HG03175 (cell line): ENCODE measurements at regions not wholly inside any gene's neighbourhood (a gene's known extent, or its start where the extent isn't known, plus 50 kb on each side); places are given as distances from the start of the nearest gene placed in this dataset.

Experiments
- ATAC-seq: cut with Tn5 transposase; IDR thresholded peaks from one replicate; pipeline ENCODE4 v1.9.1; 2021; ENCODE audit warnings: mild to moderate bottlenecking, moderate library complexity; ENCODE audit not compliant: unreplicated experiment

DNA sequence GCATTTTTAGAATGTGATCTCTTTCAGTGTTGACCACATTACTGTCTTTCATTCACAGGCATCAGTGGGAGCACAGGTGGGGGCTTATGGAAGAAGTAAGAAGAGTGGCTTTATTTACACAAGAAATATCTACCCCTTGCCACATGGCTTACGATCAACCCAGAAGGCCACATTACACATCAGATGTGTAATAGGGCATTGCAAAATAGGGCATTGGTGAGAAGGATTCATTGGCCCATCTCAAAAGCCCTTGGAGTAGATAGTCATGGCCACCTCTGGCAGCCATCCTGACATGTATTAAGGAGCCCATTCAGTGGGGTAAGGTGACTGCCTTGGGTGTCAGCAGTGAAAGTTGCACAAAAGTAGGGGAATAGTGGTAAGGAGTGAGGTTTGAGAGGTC is 97.5 kb downstream of the MAFB start:
- ATAC-seq = no peak

DNA sequence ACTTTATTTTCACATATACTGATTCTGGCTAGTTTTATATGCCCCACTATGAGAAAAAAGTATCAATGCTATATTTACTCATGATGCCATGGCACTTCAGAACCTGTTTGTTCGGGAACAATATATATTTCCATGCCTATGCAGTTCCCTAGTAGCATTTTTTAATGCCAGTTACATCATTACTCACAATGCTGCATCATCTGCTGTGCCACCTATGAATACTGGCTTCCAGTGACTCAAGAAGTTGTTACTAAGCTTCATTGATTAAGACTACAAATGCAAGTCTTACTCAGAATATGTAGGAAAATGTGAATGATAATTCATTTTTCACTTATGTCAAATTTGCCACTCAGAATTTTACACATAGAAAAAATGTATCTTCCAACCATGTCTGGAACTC is 97.9 kb downstream of the MAFB start:
- ATAC-seq = no peak

DNA sequence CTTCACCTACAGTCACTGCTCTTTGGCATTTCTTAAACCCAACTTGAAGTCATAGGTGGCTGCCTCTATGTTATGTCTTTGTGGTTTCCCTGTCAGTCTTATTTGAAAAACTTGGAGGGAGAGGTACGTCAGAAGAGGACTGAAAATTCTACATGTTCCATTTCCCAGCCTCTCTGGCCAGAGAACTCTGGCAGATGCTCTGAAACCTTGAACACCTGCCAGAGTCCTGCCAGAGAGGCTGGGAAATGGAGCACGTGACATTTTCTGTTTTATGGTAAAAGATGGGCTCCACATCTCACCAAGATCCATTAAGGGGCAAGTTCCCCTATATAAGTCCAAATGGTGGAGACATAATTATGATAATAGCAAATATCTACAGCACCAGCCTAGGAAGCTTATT is 99.5 kb downstream of the MAFB start:
- no peak for ATAC-seq

DNA sequence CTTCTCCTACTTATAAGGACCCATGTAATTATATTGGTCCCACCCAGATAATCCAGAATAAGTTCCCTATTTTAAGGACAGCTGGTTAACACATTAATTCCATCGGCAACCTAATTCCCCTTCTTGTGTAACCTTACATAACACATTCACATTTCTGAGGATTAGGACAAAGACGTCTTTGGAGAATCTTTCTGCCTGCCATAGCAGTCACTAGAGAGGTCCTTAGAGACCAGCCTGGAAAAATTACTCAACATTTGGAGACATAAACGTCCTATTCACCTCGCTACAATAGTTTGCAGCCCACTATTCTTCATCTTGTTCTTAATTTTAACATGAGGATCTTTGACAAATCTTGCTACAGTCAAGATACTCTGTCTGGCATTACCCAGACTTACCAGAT is 100.1 kb downstream of the MAFB start:
- ATAC-seq = no peak

DNA sequence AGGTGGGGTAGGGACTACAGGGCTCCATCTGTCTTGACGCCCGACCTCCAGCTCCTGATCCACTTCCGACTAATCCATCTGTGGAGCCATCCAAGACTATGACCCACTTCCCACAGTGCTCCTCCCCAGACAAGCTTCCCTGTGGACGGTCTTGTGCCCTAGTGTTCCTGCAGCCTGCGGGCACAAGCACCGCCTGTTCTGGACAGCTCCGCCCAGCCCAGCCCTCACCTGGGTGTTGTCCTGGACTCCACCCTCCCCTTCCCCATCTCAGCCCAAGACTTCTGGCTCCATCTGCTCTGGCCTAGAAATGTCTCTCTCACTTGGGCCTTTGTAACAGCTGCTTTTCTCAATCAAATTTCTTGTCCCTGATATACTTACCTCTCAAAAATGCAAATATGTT is 102.0 kb downstream of the MAFB start:
- no peak for ATAC-seq

DNA sequence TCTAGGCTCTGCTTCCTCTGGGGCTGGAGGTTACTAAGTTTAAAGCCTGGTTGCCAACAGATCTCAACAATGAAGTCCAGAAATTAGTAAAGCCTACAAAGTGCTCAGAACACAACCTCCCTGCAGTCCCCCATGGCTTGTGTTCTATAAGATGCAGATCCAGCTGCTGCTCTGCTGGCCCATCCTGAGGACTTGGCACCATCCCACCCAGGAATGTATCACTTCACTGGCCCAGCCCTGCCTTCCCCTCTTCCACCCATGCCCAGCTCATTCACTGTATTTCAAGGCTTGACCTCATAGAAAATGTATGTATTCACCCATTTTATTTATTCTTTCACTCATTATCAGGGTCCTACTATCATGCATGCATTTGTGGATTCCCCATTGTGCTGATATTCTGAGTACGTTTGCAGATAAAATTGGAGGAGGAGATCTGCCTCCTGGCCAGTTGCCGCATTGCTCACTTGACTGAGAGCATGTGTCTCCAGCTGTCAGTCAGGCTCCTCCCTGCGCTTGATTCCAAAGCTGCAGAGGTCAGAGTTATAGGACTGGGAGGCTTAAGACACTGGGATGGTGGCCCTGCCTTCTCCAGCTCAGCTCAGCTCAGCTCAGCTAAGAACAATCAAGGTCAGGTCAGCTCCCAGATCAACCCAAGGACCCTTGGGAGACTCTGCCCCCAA is 104.8 kb downstream of the MAFB start:
- no peak for ATAC-seq

DNA sequence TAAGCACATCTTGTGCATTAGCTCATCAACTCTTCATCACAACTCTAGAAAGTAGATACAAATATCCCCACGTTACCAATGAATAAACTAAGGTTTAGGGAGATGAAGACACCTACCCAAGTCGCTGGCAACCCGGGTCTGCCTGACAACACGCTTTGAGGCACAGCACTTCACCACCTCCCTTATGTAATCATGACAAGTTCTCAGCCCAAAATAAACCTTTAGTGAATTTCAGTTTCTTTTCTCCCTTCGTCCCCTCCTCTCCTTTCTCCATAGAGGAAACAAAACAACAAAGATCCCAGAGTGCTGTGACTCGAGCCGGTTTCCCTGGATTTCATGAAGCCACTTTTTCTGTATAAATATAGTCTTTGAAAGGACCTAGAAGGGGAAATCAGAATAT is 105.4 kb downstream of the MAFB start:
- ATAC-seq = no peak

DNA sequence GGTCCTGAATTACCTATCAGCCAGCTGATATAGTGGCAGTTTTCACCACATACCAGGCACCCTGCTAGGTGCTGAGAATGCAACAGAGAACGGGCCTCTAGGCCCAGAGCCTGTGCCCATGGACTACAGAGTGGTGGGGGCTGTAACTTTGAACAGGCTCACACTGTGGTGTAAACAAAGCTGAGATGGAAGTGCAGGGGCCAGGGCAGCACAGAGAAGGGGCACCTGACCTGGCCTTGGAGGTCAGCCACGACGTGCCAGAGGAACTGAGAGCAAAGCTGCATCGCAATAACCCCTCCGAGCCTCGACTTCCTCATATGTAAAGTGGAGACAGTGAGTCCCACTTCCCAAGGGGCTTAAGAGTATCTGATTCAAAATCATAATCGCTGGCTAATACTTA is 105.8 kb downstream of the MAFB start:
- ATAC-seq = no peak

DNA sequence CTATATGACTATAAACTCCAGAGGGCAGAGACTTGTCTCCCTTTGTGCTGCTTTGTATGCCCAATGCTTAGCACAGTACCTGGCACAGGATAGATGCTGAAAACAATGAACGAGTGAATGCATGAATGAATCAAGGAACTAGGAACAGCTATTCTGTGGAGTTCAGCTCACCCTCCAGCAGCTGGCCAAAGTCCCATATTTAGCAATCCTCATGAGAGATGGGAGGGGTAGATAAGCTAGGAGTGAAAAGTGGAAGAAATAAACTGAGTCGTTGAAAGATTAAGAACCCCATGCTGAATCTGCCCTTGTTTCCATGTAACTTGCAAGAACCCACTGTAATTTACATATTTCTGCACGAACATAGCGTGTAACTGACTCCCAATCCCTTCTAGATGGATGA is 106.5 kb downstream of the MAFB start:
- ATAC-seq = no peak

DNA sequence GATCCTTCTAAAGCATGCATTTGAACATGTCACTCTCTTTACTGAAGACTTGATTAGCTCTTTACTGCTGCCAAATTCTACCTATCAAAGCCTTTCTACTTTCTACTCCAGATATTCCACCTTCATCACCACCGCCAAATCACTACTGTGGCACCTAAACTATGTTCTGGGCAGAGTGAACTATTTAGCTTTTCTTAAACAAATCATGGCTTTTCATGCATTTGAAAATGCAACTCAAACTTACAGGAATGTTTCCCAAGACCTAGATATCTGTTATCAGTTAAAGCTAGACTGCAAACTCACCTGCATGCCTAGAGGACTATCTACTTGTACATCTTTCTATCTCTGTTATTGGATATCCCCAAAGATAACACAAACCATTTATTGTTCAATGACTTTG is 109.3 kb downstream of the MAFB start:
- ATAC-seq = no peak

DNA sequence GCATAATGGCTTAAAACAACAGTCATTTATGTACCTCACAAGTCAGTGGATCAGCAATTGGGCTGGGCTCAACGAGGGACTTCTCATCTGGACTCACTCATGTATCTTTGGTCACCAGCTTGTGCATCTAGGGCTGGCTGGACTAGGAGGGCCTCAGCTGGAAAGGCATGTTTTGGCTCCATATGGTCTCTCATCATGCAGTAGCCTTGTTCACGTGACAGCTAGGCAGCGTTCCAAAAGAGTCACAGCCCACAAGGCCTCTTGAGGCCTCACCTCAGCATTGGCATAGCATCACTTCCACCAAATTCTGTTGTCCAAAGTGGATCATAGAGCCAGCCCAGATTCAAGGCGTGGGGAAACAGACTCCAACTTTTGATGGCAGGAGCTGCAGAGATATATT is 110.1 kb downstream of the MAFB start:
- no peak for ATAC-seq

DNA sequence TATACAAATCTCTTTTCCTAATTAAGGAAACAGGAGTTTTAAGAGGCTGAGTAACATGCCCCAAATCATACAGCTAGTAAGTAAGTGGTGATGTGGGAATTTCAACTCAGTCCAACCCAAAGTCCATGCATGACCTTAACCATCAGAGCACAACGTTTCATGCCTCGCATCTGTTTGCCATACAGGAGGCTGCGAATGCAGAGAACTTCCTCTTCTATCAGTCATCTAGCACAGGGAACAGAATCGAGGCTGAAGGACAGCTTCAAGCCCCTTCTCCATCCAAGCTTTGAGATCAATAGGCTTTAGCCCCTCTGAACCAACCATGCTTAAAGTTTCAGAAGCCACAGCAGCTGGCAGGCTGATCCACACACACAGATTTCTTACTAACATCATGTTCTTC is 113.2 kb downstream of the MAFB start:
- ATAC-seq = no peak

DNA sequence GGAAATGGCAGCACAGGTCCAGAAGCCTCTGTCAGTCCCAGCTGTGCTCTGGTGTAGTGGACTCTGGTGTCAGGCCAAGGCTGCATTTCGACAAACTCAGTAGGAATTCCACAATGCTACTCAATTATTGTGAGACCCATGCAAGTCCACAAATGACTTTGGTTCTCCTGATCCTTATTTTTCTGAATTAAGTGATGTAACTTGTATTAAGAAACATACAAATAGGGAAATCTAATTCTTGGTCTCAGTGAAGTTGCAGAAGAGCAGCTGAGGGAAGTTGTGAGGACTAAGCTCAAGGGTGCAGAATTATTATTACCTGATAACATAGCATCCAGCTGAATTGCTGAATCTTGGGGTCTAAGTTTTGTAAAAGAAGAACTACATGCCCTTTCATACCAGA is 116.8 kb downstream of the MAFB start:
- ATAC-seq = no peak

DNA sequence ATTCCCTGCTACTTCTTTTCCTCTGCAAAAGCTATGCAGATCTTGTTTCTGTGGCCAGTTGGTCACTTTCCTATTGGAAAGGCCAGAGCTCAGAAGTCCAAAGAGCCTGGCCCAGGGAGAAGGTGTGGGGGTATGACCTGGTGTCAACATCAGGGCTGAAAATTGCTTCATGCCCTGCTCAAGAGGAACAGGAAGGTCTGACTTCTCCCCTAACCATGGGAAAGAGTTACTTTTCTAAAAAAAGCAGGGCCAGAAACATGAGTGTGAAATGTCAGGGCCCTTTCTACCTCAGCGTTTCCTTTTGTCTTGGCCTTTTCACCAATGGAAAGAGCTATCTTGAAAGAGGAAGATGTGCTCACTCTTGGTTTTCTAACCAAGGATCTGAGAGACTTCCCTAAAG is 117.4 kb downstream of the MAFB start:
- ATAC-seq = no peak

DNA sequence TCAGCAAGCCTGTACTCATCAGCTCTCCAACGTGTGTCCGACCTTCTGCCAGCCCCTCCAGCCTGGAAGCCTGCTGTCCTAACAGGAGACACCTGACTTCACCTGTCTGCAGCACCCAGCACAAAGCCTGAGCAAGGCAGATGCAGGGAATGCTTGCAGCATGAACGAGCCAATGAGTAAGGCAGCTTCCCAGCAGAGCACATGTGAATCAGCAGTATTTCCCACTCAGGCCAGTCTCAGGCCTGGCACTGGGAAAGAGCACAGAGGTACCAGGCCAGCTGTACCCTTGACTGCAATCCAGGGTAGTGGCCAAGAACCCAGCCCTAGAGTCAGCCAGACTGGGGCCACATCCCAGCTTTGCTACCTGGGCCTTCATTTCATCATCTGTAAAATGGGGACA is 120.8 kb downstream of the MAFB start:
- ATAC-seq = no peak

DNA sequence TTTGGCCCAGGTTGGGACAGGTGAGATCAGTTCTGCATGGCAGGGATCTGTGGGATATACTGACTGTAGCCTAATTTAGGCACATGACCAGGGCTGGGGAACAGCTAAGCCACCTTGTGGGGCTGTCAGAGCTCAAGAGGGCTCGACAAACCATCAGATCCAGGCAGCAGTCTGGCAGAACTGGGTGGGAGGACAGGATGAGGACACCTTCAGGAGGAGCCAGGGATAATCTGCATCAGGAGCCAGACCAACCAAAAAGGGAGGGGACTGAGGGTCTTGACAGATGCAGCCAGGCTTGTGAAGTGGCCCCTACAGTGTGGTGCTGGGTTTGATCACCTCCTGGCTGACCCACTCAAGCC is 123.4 kb downstream of the MAFB start:
- ATAC-seq = no peak

DNA sequence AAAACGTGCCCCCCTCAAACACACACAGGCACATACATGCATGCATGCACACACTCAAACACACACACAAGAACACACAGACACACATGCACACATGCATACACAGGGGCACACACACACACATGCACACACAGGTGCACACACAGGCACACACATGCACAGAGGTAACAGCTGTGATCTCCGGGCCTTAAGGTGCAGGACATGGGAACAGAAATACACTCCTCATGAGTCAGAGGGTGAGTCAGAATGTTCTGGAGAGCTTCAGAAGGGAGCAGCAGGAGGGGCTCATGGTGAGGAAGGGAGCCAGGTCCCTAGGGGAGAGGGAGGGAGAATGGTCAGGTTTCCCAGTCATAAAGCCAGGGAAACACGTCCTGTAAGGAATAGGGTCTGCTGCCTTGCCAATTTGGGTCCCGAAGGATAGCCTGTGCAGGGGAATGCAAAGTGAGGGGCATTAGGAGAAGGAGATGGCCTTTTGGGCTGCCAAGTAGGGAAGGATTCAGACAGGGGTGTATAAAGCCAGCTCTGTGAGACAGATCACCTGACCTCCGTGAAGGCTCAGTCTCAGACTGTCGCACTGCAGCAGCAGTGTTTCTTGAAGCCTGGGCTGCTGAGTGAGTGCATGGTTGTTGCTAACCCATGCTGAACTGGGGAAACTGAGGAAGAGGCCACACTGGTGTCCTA is 123.9 kb downstream of the MAFB start:
- no peak for ATAC-seq

DNA sequence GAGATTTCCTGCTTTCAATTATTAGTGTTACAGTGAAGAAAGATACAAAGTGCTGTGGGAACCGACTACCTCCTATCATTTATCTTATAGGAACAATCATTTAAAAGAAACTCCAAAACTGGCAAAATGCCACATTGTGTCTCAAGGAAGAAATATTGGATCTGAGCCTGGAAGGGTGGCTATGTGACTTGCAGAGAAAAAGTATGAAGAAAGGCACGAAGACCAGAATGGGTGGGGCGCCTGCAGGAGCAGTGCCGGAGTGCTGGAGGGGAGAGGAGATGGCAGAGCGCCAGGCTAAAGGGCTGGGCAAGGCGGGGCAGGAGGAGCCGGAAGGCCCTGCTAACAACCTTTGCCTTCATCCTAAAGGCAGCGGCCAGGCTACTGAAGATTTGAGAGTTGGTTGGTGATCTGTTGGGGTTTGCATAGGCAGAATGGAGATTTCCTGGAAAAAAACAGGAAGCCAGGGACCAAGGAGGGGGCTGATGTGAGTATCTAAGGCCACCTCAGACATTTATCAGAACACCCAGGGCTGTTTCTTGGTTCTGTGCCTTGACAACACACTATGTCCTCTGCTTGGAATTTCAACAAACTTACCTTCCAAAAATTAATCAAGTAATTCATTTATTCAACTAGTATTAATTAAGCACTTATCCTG is 125.6 kb downstream of the MAFB start:
- no peak for ATAC-seq

DNA sequence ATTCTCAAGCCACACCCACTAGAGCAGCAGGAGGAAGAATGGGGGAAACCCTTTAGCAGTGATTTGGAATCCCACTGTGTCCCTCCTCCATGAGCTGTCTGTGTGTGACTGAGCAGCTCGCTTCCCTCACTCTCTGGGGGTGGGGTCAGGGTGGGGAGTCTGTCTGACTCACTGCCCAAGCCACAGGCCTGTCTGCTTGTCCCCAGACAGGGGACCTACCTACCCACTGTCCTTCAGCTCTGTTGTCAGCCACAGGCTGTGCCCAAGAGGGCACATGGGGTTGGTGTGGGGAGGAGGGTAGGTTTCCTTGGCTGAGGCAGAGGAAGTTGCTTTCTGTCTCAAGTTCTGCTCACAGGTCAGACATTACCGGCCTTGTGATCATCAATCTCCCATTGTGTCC is 127.0 kb downstream of the MAFB start:
- no peak for ATAC-seq

DNA sequence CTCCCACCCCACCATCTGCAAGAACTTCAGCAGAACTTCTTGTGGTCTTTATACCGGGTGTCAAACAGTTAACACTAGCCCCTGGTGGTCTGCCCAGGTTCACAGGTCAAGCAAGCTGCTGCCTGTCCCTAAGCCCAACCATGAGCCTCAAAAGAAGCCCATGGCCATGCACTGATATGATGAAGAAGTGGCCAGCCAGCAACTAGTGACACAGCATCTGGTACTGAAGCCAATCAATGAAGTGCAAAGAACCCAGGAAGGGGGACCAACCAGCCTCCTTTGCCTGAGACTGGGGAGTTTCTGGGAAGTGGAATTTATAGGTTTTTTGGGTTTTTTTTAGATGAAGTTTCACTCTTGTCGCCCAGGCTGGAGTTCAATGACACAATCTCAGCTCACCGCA is 127.8 kb downstream of the MAFB start:
- no peak for ATAC-seq

DNA sequence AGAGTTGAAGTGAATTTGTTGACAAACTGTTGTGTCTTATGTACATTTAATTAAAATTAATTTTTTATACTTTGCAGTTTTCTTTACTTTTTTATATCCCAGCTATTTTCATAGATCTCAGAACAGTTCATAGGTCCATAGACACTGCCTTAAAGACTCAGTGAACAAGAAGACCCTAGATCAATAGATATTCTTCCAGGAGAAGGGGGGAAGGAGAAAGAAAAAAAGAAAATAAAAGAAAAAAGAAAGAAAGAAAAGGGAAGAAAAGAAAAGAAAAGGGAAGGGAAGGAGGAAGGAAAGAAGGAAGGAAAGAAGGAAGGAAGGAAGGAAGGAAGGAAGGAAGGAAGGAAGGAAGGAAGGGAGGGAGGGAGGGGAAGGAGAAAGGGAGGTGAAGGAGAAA is 130.8 kb downstream of the MAFB start:
- no peak for ATAC-seq

DNA sequence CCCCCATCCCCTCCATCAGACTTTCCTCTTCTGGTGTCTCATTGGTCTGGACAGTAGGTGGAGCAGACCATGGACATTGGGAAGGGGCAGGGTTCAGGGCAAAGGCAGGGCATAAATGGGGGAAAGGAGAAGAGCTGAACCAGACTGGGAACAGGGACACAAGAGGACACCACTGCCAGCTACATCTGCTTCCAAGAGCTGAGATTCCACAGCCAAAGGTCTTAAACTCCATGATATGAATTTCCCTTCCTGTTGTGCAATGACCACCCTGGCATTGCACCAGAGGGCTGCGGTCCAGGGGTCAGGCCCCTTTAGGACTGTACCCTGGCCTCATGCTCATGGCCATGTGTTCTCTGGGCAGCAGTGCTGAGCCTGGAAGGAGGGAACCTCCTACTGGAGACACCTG is 137.9 kb downstream of the MAFB start:
- no peak for ATAC-seq
